MCF 10A (cell line): ENCODE measurements at regions not wholly inside any gene's neighbourhood (a gene's known extent, or its start where the extent isn't known, plus 50 kb on each side); places are given as distances from the start of the nearest gene placed in this dataset.

Experiments used
- BruUV-seq: library from RNA; stranded (reverse); fragments of 400-500 nt; replicated peaks from 2 replicates; lab custom pipeline; 2021; lab: Mats Ljungman, UMichigan
- CTCF ChIA-PET: fragments of 300-600 bp; sonication (Branson Sonifier 250); formaldehyde crosslinking; extraction: SDS; loops from one replicate; lab custom pipeline; 2021; ENCODE audit warnings: antibody characterized with exemption, inconsistent platforms; lab: Yijun Ruan, JAX
- POLR2A ChIA-PET: fragments of 300-600, 350-650 bp; sonication (Branson Sonifier 250); formaldehyde crosslinking; extraction: SDS; loops from one replicate; lab custom pipeline; 2020; ENCODE audit warnings: antibody characterized with exemption, inconsistent platforms; lab: Yijun Ruan, JAX
- DNase-seq: peaks from one replicate; pipeline ENCODE4 v3.0.0-alpha.2; 2018; ENCODE audit not compliant: unreplicated experiment
- H3K27ac Mint-ChIP-seq: one replicate; pipeline ENCODE4 v1.8.0; 2022; ENCODE audit warnings: mild to moderate bottlenecking, low read depth, mixed read lengths; ENCODE audit not compliant: unreplicated experiment
- H3K27me3 Mint-ChIP-seq: one replicate; pipeline ENCODE4 v1.8.0; 2022; ENCODE audit warnings: mixed read lengths; ENCODE audit not compliant: insufficient read depth, unreplicated experiment
- H3K36me3 Mint-ChIP-seq: one replicate; pipeline ENCODE4 v1.8.0; 2022; ENCODE audit warnings: mild to moderate bottlenecking, moderate library complexity, mixed read lengths; ENCODE audit not compliant: insufficient read depth, unreplicated experiment
- H3K4me1 Mint-ChIP-seq: one replicate; pipeline ENCODE4 v1.8.0; 2022; ENCODE audit warnings: mixed read lengths; ENCODE audit not compliant: insufficient read depth, unreplicated experiment
- H3K4me3 Mint-ChIP-seq: one replicate; pipeline ENCODE4 v1.8.0; 2022; ENCODE audit warnings: mild to moderate bottlenecking, moderate library complexity, mixed read lengths; ENCODE audit not compliant: unreplicated experiment
- H3K9me3 Mint-ChIP-seq: one replicate; pipeline ENCODE4 v1.8.0; 2022; ENCODE audit warnings: mixed read lengths; ENCODE audit not compliant: unreplicated experiment
- intact Hi-C: fragments of 100-400 bp; cut with micrococcal nuclease; formaldehyde crosslinking; loops from 2 replicates; pipeline ENCODE4 v1.14.1; 2022
- TF ChIP-seq, protein P1 (sequence below): fragments of 200-600 bp; IDR thresholded peaks from one replicate; pipeline ENCODE4 v1.8.0; 2022; ENCODE audit warnings: antibody characterized with exemption, mild to moderate bottlenecking; ENCODE audit not compliant: unreplicated experiment

DNA sequence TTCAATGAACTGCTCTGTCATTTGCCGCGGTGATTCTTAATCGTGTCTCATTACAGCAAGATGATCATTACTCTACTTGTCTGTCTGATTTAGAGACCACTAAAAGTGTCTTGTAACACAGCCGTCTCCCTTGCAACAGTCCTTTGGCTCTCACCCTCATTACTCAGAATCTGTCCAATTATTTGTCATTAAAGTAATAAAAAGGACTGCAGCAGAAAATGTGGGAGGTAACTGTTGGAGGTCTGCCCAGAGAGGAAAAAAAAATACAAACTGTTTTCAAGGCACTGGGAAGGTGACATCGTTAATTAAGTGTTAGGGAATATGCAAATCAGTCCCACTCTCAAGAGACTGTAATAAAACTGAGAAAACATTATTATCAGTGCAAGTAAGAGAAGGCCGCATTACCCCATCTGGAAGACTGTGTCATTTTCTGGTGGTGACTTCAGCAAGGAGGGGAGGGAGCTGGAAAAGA lies 281.0 kb downstream of the RASEF start:
- H3K36me3 Mint-ChIP-seq: no peaks in the 10 kb centered on the region
- no peaks in the 10 kb centered on the region for H3K4me1 Mint-ChIP-seq
- DNase-seq: no peak
- no peak overlapping the region for H3K27ac Mint-ChIP-seq
- peaks cover 5% of the 10 kb centered on the region for H3K9me3 Mint-ChIP-seq
- TF ChIP-seq, protein P1, sequence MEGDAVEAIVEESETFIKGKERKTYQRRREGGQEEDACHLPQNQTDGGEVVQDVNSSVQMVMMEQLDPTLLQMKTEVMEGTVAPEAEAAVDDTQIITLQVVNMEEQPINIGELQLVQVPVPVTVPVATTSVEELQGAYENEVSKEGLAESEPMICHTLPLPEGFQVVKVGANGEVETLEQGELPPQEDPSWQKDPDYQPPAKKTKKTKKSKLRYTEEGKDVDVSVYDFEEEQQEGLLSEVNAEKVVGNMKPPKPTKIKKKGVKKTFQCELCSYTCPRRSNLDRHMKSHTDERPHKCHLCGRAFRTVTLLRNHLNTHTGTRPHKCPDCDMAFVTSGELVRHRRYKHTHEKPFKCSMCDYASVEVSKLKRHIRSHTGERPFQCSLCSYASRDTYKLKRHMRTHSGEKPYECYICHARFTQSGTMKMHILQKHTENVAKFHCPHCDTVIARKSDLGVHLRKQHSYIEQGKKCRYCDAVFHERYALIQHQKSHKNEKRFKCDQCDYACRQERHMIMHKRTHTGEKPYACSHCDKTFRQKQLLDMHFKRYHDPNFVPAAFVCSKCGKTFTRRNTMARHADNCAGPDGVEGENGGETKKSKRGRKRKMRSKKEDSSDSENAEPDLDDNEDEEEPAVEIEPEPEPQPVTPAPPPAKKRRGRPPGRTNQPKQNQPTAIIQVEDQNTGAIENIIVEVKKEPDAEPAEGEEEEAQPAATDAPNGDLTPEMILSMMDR: no peak
- no TSS peak for BruUV-seq
- no peaks in the 10 kb centered on the region for H3K27me3 Mint-ChIP-seq
- H3K4me3 Mint-ChIP-seq: no peak overlapping the region
- intact Hi-C loops: no loop called here
- POLR2A ChIA-PET: no interaction called here
- CTCF ChIA-PET: interaction anchor here (0.6 kb wide), 1 partner anchor 185 kb away, joined by 3 read pairs; no protein-coding TSS in a partner anchor

DNA sequence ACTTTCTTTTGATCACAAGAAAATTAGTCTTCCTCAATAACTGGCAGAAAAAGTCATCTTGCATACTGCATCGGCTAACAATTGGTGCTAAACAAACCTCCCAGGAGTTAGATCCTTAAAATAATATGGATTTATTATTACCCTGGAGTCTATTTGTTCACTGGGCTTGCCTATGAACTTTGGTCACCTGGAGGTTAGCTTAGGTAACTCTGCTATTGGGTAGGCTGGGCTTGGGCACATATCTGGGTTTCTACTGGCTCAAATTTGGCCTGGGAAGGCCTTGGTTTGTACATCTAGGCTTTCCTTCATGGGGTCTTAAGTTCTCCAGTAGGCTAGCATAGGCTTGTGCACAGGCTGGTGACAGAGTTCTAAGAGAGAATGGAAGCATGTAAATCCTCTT lies 279.9 kb downstream of the RASEF start:
- Mint-ChIP-seq H3K36me3 (no peaks in the 10 kb centered on the region), H3K4me3 (no peak overlapping the region), H3K27me3 (no peaks in the 10 kb centered on the region), H3K27ac (no peak overlapping the region), H3K4me1 (no peaks in the 10 kb centered on the region), H3K9me3 (peaks cover 5% of the 10 kb centered on the region)
- no TSS peak for BruUV-seq
- intact Hi-C loops: no loop called here
- POLR2A ChIA-PET: no interaction called here
- CTCF ChIA-PET: interaction anchor here (0.6 kb wide), 1 partner anchor 21 kb away, joined by 4 read pairs; no protein-coding TSS in a partner anchor
- no peak for DNase-seq
- TF ChIP-seq, protein P1: no peak

DNA sequence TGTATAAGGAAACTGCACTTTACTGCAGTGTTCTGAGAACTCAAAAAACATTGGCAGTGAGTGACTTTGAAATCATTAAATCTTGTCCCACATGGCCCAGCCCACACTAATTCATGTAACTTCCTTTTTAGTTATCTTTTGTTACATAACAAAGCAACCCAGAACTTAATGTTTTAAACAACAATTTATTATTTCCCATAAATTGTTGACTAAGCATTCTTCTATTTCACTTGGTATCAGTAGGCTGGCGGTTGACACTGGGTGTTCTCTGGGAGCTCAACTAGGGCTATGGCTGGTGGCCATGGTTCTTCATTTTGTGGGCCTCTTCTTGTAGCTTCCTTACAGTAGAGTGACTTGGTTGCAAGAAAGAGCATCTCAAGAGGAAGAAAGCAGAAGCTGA lies 278.4 kb downstream of the RASEF start:
- Mint-ChIP-seq H3K9me3 (peaks cover 5% of the 10 kb centered on the region), H3K4me3 (no peak overlapping the region), H3K27ac (no peak overlapping the region), H3K27me3 (no peaks in the 10 kb centered on the region), H3K36me3 (peaks cover 5% of the 10 kb centered on the region), H3K4me1 (no peaks in the 10 kb centered on the region)
- no peak for DNase-seq
- TF ChIP-seq, protein P1: no peak
- no TSS peak for BruUV-seq
- ChIA-PET CTCF (no interaction called here), POLR2A (no interaction called here)
- intact Hi-C loops: no loop called here

DNA sequence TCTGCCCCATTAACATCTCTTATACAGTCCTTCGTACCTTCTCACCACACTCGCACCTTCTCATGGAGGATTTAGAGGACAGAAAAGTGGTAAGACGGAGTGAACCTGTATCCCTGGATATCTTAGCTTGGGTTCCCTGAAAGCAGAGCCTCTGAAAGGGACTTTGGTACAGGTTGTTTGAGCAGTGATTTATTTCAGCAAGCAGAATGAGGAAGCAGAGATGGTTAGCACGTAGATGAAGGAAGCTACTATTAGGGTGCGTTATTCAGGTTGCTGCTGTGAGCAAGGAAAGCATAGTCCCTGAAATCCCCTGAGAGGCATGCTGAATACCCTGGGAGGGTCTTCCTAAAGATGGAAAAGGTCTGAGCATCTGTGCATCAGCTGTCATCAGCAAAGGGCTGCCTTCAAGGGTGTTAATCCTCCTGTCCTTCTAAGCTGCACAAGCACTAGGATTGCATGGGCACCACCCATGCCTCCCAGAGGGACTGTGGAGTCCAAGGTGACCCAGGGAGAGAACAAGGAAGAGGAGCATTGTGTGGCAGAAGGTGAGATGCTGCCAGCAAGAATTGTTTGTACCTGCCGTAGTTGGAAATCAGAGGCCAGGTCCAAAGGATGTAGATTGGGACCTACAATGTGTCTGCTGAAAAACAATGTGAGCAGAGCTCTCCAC lies 273.7 kb downstream of the RASEF start:
- no peaks in the 10 kb centered on the region for H3K27me3 Mint-ChIP-seq
- no peak for DNase-seq
- ChIA-PET POLR2A (no interaction called here), CTCF (interaction anchor here (0.6 kb wide), 2 partner anchors 63 to 1328 kb away, joined by 3 read pairs; no protein-coding TSS in a partner anchor)
- H3K4me3 Mint-ChIP-seq: no peak overlapping the region
- intact Hi-C loops: no loop called here
- H3K36me3 Mint-ChIP-seq: peaks cover 5% of the 10 kb centered on the region
- no peaks in the 10 kb centered on the region for H3K4me1 Mint-ChIP-seq
- H3K9me3 Mint-ChIP-seq: no peaks in the 10 kb centered on the region
- no TSS peak for BruUV-seq
- TF ChIP-seq, protein P1: no peak
- no peak overlapping the region for H3K27ac Mint-ChIP-seq
